ENCODE measurements at regions not wholly inside any gene's neighbourhood (a gene's known extent, or its start where the extent isn't known, plus 50 kb on each side); places are given as distances from the start of the nearest gene placed in this dataset.

DNA sequence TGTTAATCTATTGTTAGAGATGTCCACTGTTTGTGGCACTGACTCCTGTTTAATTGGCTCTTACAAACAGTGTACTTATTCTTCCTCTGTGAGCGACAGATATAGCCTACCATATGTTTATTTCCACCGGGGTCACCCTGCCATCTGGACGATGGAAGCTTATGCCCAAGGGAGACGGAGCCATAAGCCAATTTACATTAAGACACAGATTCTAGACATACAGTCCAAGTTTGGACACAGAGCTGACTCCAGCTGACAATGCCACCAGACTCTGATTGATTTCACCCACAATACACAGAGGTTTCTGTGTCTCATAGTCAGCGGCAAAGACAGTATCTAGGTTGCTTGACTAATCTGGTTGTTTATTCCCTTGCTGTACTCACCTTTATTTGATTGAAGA lies 198.9 kb downstream of the ENC1 start (continued):
- TF ChIP-seq, protein P1, sequence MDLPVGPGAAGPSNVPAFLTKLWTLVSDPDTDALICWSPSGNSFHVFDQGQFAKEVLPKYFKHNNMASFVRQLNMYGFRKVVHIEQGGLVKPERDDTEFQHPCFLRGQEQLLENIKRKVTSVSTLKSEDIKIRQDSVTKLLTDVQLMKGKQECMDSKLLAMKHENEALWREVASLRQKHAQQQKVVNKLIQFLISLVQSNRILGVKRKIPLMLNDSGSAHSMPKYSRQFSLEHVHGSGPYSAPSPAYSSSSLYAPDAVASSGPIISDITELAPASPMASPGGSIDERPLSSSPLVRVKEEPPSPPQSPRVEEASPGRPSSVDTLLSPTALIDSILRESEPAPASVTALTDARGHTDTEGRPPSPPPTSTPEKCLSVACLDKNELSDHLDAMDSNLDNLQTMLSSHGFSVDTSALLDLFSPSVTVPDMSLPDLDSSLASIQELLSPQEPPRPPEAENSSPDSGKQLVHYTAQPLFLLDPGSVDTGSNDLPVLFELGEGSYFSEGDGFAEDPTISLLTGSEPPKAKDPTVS (IDR thresholded peaks at IDR 0.05; ENCODE audit: low read depth, low read length): no peak
- TF ChIP-seq ZNF384 (IDR thresholded peaks at IDR 0.05; ENCODE audit: borderline replicate concordance, low read depth, low read length): no peak

DNA sequence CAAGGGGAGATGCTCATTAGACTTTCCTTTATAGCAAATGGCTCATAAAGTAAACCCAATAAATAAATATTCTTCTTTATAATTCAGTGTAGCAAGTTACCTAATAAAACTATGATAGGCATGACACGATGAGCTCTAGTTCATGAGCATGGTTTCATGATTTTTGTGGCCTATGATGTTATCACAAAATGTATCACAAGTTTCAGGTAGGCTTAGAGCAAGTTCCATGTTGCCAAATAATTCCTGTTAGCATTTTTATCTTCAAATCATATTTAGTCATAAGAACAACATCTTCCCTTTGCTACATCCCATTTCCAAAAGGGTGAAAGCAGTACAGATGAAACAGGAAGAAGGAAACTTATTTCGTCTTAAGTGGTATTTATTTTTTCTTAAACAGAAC lies 200.2 kb downstream of the ENC1 start:
- ChIA-PET CTCF (no interaction called here), RAD21 (ENCODE audit: unreplicated experiment) (no interaction called here), SMC1A (ENCODE audit: uncharacterized antibody, unreplicated experiment) (interaction anchor here (1.1 to 1.4 kb wide), 2 partner anchors 18 to 32 kb away, joined by 3 read pairs; no protein-coding TSS in a partner anchor), POLR2A (interaction anchor here (1.4 kb wide), 1 partner anchor 11 kb away, joined by 4 read pairs; no protein-coding TSS in a partner anchor)
- WGBS (ENCODE audit: insufficient coverage, insufficient replicate concordance, low lambda C conversion rate, missing lambda C conversion rate): 24% methylated on average over 2 of the region's 2 CpGs
- TF ChIP-seq EGR1 (IDR thresholded peaks at IDR 0.05; ENCODE audit: borderline replicate concordance in 1 of 2, low read depth in 2 of 2, low read length in 2 of 2) (no peak), HDAC6 (IDR thresholded peaks at IDR 0.05; ENCODE audit: unreplicated experiment) (no peak), BACH1 (IDR thresholded peaks at IDR 0.05; ENCODE audit: borderline replicate concordance) (no peak), CBX3 (IDR thresholded peaks at IDR 0.05; ENCODE audit: borderline replicate concordance, low read depth) (no peak), PAX5 (IDR thresholded peaks at IDR 0.05; ENCODE audit: borderline replicate concordance, low read depth, low read length) (no peak), KAT2A (conservative IDR thresholded peaks at IDR 0.05; ENCODE audit: control insufficient read depth, low read depth, low read length) (no peak), EED (IDR thresholded peaks at IDR 0.05; ENCODE audit: low read depth) (no peak), FOXM1 (IDR thresholded peaks at IDR 0.05; ENCODE audit: low read depth, low read length) (no peak)
- TF ChIP-seq, protein P2, sequence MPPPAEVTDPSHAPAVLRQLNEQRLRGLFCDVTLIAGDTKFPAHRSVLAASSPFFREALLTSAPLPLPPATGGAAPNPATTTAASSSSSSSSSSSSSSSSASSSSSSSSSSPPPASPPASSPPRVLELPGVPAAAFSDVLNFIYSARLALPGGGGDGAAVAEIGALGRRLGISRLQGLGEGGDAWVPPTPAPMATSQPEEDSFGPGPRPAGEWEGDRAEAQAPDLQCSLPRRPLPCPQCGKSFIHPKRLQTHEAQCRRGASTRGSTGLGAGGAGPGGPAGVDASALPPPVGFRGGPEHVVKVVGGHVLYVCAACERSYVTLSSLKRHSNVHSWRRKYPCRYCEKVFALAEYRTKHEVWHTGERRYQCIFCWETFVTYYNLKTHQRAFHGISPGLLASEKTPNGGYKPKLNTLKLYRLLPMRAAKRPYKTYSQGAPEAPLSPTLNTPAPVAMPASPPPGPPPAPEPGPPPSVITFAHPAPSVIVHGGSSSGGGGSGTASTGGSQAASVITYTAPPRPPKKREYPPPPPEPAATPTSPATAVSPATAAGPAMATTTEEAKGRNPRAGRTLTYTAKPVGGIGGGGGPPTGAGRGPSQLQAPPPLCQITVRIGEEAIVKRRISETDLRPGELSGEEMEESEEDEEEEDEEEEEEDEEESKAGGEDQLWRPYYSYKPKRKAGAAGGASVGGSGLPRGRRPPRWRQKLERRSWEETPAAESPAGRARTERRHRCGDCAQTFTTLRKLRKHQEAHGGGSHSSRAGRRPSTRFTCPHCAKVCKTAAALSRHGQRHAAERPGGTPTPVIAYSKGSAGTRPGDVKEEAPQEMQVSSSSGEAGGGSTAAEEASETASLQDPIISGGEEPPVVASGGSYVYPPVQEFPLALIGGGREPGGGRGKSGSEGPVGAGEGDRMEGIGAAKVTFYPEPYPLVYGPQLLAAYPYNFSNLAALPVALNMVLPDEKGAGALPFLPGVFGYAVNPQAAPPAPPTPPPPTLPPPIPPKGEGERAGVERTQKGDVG (CRISPR knock-in tag; IDR thresholded peaks at IDR 0.05): no peak
- TF ChIP-seq, protein P3, sequence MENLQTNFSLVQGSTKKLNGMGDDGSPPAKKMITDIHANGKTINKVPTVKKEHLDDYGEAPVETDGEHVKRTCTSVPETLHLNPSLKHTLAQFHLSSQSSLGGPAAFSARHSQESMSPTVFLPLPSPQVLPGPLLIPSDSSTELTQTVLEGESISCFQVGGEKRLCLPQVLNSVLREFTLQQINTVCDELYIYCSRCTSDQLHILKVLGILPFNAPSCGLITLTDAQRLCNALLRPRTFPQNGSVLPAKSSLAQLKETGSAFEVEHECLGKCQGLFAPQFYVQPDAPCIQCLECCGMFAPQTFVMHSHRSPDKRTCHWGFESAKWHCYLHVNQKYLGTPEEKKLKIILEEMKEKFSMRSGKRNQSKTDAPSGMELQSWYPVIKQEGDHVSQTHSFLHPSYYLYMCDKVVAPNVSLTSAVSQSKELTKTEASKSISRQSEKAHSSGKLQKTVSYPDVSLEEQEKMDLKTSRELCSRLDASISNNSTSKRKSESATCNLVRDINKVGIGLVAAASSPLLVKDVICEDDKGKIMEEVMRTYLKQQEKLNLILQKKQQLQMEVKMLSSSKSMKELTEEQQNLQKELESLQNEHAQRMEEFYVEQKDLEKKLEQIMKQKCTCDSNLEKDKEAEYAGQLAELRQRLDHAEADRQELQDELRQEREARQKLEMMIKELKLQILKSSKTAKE (IDR thresholded peaks at IDR 0.05; ENCODE audit: low read depth, poor library complexity, severe bottlenecking): no peak
- in situ Hi-C loops (cut with MboI) (no loop called here), intact Hi-C loops (cut with micrococcal nuclease; ENCODE audit: unreplicated experiment) (no loop called here)
- no peak for DNase-seq (ENCODE audit: low read depth, low spot score)
- Histone ChIP-seq H3K9ac (ENCODE audit: control insufficient read depth, insufficient read depth, low read length) (no peak overlapping the region), H3K27me3 (replicated peaks in 1 of 2; ENCODE audit: control insufficient read depth in 2 of 2, insufficient read depth in 2 of 2, low read length in 1 of 2) (no peaks in the 10 kb centered on the region), H3K4me2 (ENCODE audit: control insufficient read depth, insufficient read depth) (no peak overlapping the region), H3K4me1 (ENCODE audit: control insufficient read depth, insufficient read depth, low read length) (no peaks in the 10 kb centered on the region), H2AFZ (ENCODE audit: control insufficient read depth, low read depth, low read length) (no peak overlapping the region), H3K27ac (ENCODE audit: control insufficient read depth, insufficient read depth) (no peak overlapping the region), H4K20me1 (ENCODE audit: control insufficient read depth, insufficient read depth) (no peaks in the 10 kb centered on the region), H3K36me3 (ENCODE audit: control insufficient read depth in 2 of 2, insufficient read depth in 2 of 2, low read length in 1 of 2) (no peaks in the 10 kb centered on the region), H3K79me2 (ENCODE audit: control insufficient read depth, insufficient read depth, low read length) (no peaks in the 10 kb centered on the region), H3K4me3 (no peak overlapping the region), H3K9me3 (replicated peaks; ENCODE audit: control insufficient read depth, insufficient read depth, low read length) (no peaks in the 10 kb centered on the region; the same call in 2 of the 3 replicates)
- BruUV-seq (replicated peaks): no TSS peak
- no peak for ATAC-seq
- no peak for FAIRE-seq
